ENCODE measurements at regions not wholly inside any gene's neighbourhood (a gene's known extent, or its start where the extent isn't known, plus 50 kb on each side); places are given as distances from the start of the nearest gene placed in this dataset.

GRCh38 chr1:37360011-37360410 lies 114.4 kb upstream of the ZC3H12A start:
- intact Hi-C loops (cut with micrococcal nuclease), result no loop called here
- CTCF ChIA-PET, result no interaction called here
- RAD21 ChIA-PET (ENCODE audit: low non-redundant PET in 1 of 2, low total read pairs in 2 of 2, uncharacterized antibody in 2 of 2, unreplicated experiment in 2 of 2), result no interaction called here
- TF ChIP-seq EZH2phosphoT487 (IDR thresholded peaks at IDR 0.05; ENCODE audit: borderline replicate concordance) (no peak), POLR2AphosphoS5 (IDR thresholded peaks at IDR 0.05; ENCODE audit: low read depth, low read length) (no peak), MAX (IDR thresholded peaks at IDR 0.05) (no peak), EZH2 (IDR thresholded peaks at IDR 0.05) (no peak), JUND (IDR thresholded peaks at IDR 0.05) (no peak), FOSL1 (IDR thresholded peaks at IDR 0.05; ENCODE audit: low read depth) (no peak), EGR1 (IDR thresholded peaks at IDR 0.05; ENCODE audit: low read depth) (no peak), ELF1 (IDR thresholded peaks at IDR 0.05; ENCODE audit: borderline replicate concordance, low read depth) (no peak), CBX3 (IDR thresholded peaks at IDR 0.05; ENCODE audit: low read depth) (no peak), TCF7L2 (IDR thresholded peaks at IDR 0.05; ENCODE audit: borderline replicate concordance, extremely low read depth, insufficient read depth, insufficient read length) (no peak), YY1 (IDR thresholded peaks at IDR 0.05; ENCODE audit: extremely low read depth, insufficient replicate concordance, low read depth, low read length) (no peak), RAD21 (IDR thresholded peaks at IDR 0.05; ENCODE audit: low read depth) (no peak), ZFX (IDR thresholded peaks at IDR 0.05) (no peak), ZNF274 (IDR thresholded peaks at IDR 0.05; ENCODE audit: low read depth, low read length) (no peak), CTCF (IDR thresholded peaks at IDR 0.05 in 2 of 3, conservative IDR thresholded peaks at IDR 0.05 in 1 of 3; ENCODE audit: borderline replicate concordance in 1 of 3, insufficient read depth in 1 of 3, low read depth in 2 of 3, low read length in 2 of 3) (no peak)
- Histone ChIP-seq H3K4me2 (ENCODE audit: low read length) (no peak overlapping the region), H3K9me2 (ENCODE audit: insufficient read depth) (no peaks in the 10 kb centered on the region), H3K4me3 (replicated peaks in 1 of 2; ENCODE audit: low read depth in 1 of 2, low read length in 2 of 2) (no peak overlapping the region), H3K36me3 (ENCODE audit: control insufficient read depth in 1 of 2, insufficient read depth in 2 of 2, low read length in 2 of 2) (no peaks in the 10 kb centered on the region), H3K27me3 (ENCODE audit: insufficient read depth, low read length) (peaks cover 86% of the 10 kb centered on the region), H3K4me1 (ENCODE audit: control insufficient read depth in 1 of 2, insufficient read depth in 2 of 2, low read length in 2 of 2) (no peaks in the 10 kb centered on the region), H3K9ac (ENCODE audit: low read length) (no peak overlapping the region), H3K27ac (ENCODE audit: low read depth, low read length) (no peak overlapping the region), H2AFZ (ENCODE audit: low read depth, low read length, poor library complexity, severe bottlenecking) (no peak overlapping the region), H4K20me1 (ENCODE audit: insufficient read depth) (no peaks in the 10 kb centered on the region), H3K9me3 (ENCODE audit: control insufficient read depth in 1 of 2, insufficient read depth in 1 of 2, low read depth in 1 of 2, low read length in 2 of 2) (no peaks in the 10 kb centered on the region), H3K79me2 (ENCODE audit: insufficient read depth, low read length) (no peaks in the 10 kb centered on the region)
- POLR2A ChIA-PET, result no interaction called here
- BruUV-seq (replicated peaks), result no TSS peak
- ATAC-seq, result no peak
- DNase-seq (ENCODE audit: low read depth, low spot score), result no peak

Measured in HCT116 (cell line).